Neural cell (in vitro differentiated cells): ENCODE measurements at regions not wholly inside any gene's neighbourhood (a gene's known extent, or its start where the extent isn't known, plus 50 kb on each side); places are given as distances from the start of the nearest gene placed in this dataset.
A peak's percentile ranks its signal among the peaks of the same experiment; 100 is the strongest.

ENCODE experiments used
- POLR2AphosphoS5 ChIP-seq: IDR thresholded peaks from 2 replicates; pipeline ENCODE4 v1.6.1; 2012
- REST ChIP-seq: IDR thresholded peaks from 2 replicates; pipeline ENCODE4 v1.6.1; 2012; ENCODE audit warnings: borderline replicate concordance
- TF ChIP-seq, protein P1 (sequence below): fragments of 450-650 bp; IDR thresholded peaks from 2 replicates; pipeline ENCODE4 v1.5.1; 2014; ENCODE audit warnings: antibody characterized with exemption, mild to moderate bottlenecking, moderate library complexity; ENCODE audit not compliant: poor library complexity, severe bottlenecking

DNA sequence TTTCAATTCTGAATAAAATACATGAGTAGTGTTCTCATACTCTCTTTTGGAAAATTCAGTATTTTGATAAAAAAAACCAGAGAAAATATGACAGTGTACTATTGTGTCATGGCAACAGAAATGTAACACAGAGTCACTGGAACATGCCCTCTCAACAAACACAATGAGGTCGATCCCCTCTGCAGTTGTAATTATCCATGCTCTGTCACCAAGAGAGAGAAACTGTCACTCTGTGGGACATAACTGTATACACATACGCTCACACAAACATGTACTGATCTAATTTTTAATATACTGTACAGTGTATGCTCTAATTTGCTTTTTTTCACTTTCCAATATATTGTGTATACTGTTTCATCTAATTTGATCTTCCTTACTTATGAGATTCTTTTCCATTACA, 1136.8 kb upstream of the TENM3 start:
- TF ChIP-seq POLR2AphosphoS5 (peak; percentile 76), REST (peak; percentile 26)
- TF ChIP-seq, protein P1, sequence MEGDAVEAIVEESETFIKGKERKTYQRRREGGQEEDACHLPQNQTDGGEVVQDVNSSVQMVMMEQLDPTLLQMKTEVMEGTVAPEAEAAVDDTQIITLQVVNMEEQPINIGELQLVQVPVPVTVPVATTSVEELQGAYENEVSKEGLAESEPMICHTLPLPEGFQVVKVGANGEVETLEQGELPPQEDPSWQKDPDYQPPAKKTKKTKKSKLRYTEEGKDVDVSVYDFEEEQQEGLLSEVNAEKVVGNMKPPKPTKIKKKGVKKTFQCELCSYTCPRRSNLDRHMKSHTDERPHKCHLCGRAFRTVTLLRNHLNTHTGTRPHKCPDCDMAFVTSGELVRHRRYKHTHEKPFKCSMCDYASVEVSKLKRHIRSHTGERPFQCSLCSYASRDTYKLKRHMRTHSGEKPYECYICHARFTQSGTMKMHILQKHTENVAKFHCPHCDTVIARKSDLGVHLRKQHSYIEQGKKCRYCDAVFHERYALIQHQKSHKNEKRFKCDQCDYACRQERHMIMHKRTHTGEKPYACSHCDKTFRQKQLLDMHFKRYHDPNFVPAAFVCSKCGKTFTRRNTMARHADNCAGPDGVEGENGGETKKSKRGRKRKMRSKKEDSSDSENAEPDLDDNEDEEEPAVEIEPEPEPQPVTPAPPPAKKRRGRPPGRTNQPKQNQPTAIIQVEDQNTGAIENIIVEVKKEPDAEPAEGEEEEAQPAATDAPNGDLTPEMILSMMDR: no peak
